Esophagus squamous epithelium (tissue), 4 donors: ENCODE measurements at regions not wholly inside any gene's neighbourhood (a gene's known extent, or its start where the extent isn't known, plus 50 kb on each side); places are given as distances from the start of the nearest gene placed in this dataset.

Experiments used
- CTCF ChIP-seq, 6 experiments: fragments of 450-650 bp in 4 of 6; fragments of 200-600 bp in 2 of 6; sonication (generic) in 2 of 6; IDR thresholded peaks; one replicate each; pipeline ENCODE4 v1.5.1; 2016 to 2019; ENCODE audit warnings: antibody characterized with exemption in 6 of 6, mild to moderate bottlenecking in 4 of 6, moderate library complexity in 4 of 6
- POLR2A ChIP-seq, 4 donors: fragments of 450-650 bp; IDR thresholded peaks; one replicate each; pipeline ENCODE4 v1.6.1; 2017; ENCODE audit warnings: antibody characterized with exemption in 4 of 4, mild to moderate bottlenecking in 4 of 4, moderate library complexity in 3 of 4

- TF ChIP-seq CTCF (IDR thresholded peaks at IDR 0.05) (no peak), POLR2A (IDR thresholded peaks at IDR 0.05) (no peak)
Observed at GRCh38 chr12:83660727-83661358, 974.1 kb downstream of the TMTC2 start.
